Kidney glomerular epithelial cell (primary cell): ENCODE measurements at regions not wholly inside any gene's neighbourhood (a gene's known extent, or its start where the extent isn't known, plus 50 kb on each side); places are given as distances from the start of the nearest gene placed in this dataset.
"Not testable (repeated sequence)": the region's sequence is repeated elsewhere in the genome, so short reads cannot be mapped to it uniquely, and the experiment has no call there.

Source experiments
- DNase-seq: peaks from one replicate; lab custom pipeline; 2025; lab: John Stamatoyannopoulos, UW

- DNase-seq, result peak; percentile 76
Observed at GRCh38 chr5:164504141-164504772, 998.8 kb downstream of the MAT2B start.

- no peak for DNase-seq
Observed at GRCh38 chr5:164505791-164506190, 1000.4 kb downstream of the MAT2B start.

- no peak for DNase-seq
Observed at GRCh38 chr5:164518067-164518740, 1012.8 kb downstream of the MAT2B start.

GRCh38 chr5:164518741-164519080 is 1013.3 kb downstream of the MAT2B start:
- DNase-seq, result no peak

- DNase-seq, result no peak
Observed at GRCh38 chr5:164532235-164532900, 1026.9 kb downstream of the MAT2B start.

- DNase-seq, result not testable (repeated sequence)
Observed at GRCh38 chr5:164533426-164533825, 1028.0 kb downstream of the MAT2B start.

GRCh38 chr5:164540174-164540573 is 1034.8 kb downstream of the MAT2B start:
- no peak for DNase-seq

GRCh38 chr5:164545507-164545906 is 1040.1 kb downstream of the MAT2B start:
- no peak for DNase-seq

- no peak for DNase-seq
Observed at GRCh38 chr5:164553851-164554250, 1048.4 kb downstream of the MAT2B start.

GRCh38 chr5:164555809-164556208 is 1050.4 kb downstream of the MAT2B start:
- no peak for DNase-seq

GRCh38 chr5:164560216-164560615 is 1054.8 kb downstream of the MAT2B start:
- DNase-seq, result no peak

- DNase-seq, result no peak
Observed at GRCh38 chr5:164561933-164562872, 1056.8 kb downstream of the MAT2B start.

GRCh38 chr5:164563370-164563769 is 1058.0 kb downstream of the MAT2B start:
- DNase-seq, result no peak

- DNase-seq, result peak; percentile 10
Observed at GRCh38 chr5:164573397-164573796, 1068.0 kb downstream of the MAT2B start.

- DNase-seq, result no peak
Observed at GRCh38 chr5:164577201-164577600, 1071.8 kb downstream of the MAT2B start.

- DNase-seq, result no peak
Observed at GRCh38 chr5:164577742-164578141, 1072.3 kb downstream of the MAT2B start.

- DNase-seq, result no peak
Observed at GRCh38 chr5:164578401-164578800, 1073.0 kb downstream of the MAT2B start.

- no peak for DNase-seq
Observed at GRCh38 chr5:164578911-164579310, 1073.5 kb downstream of the MAT2B start.

- DNase-seq, result no peak
Observed at GRCh38 chr5:164580155-164580554, 1074.7 kb downstream of the MAT2B start.

- DNase-seq, result no peak
Observed at GRCh38 chr5:164581889-164582288, 1076.5 kb downstream of the MAT2B start.

GRCh38 chr5:164593982-164594381 is 1088.6 kb downstream of the MAT2B start:
- DNase-seq, result no peak

- DNase-seq, result no peak
Observed at GRCh38 chr5:164597293-164597900, 1092.0 kb downstream of the MAT2B start.
